GM21423 (cell line): ENCODE measurements at regions not wholly inside any gene's neighbourhood (a gene's known extent, or its start where the extent isn't known, plus 50 kb on each side); places are given as distances from the start of the nearest gene placed in this dataset.

ENCODE experiments used
- ATAC-seq: cut with Tn5 transposase; IDR thresholded peaks from one replicate; pipeline ENCODE4 v1.9.1; 2021; ENCODE audit warnings: mild to moderate bottlenecking, moderate library complexity; ENCODE audit not compliant: unreplicated experiment

- no peak for ATAC-seq
Measured at GRCh38 chr6:8578006-8578405, 142.7 kb upstream of the SLC35B3 start.

- ATAC-seq, result no peak
Measured at GRCh38 chr6:8574749-8575468, 139.6 kb upstream of the SLC35B3 start.

- no peak for ATAC-seq
Measured at GRCh38 chr6:8574311-8574710, 139.0 kb upstream of the SLC35B3 start.

- no peak for ATAC-seq
Measured at GRCh38 chr6:8570256-8570920, 135.0 kb upstream of the SLC35B3 start.

- no peak for ATAC-seq
Measured at GRCh38 chr6:8562125-8562524, 126.8 kb upstream of the SLC35B3 start.

- no peak for ATAC-seq
Measured at GRCh38 chr6:8558953-8559352, 123.6 kb upstream of the SLC35B3 start.

GRCh38 chr6:8557014-8557748 is 121.8 kb upstream of the SLC35B3 start:
- no peak for ATAC-seq

- no peak for ATAC-seq
Measured at GRCh38 chr6:8556370-8557013, 121.1 kb upstream of the SLC35B3 start.

- no peak for ATAC-seq
Measured at GRCh38 chr6:8551993-8552392, 116.6 kb upstream of the SLC35B3 start.

- no peak for ATAC-seq
Measured at GRCh38 chr6:8551386-8551785, 116.0 kb upstream of the SLC35B3 start.

- no peak for ATAC-seq
Measured at GRCh38 chr6:8549074-8549790, 113.9 kb upstream of the SLC35B3 start.

GRCh38 chr6:8546496-8546895 is 111.2 kb upstream of the SLC35B3 start:
- ATAC-seq, result no peak

GRCh38 chr6:8545336-8545735 is 110.0 kb upstream of the SLC35B3 start:
- ATAC-seq, result no peak

- ATAC-seq, result no peak
Measured at GRCh38 chr6:8543714-8544113, 108.4 kb upstream of the SLC35B3 start.

GRCh38 chr6:8539453-8539852 is 104.1 kb upstream of the SLC35B3 start:
- no peak for ATAC-seq

GRCh38 chr6:8536122-8536521 is 100.8 kb upstream of the SLC35B3 start:
- ATAC-seq, result no peak

- no peak for ATAC-seq
Measured at GRCh38 chr6:8535519-8535918, 100.2 kb upstream of the SLC35B3 start.

- ATAC-seq, result no peak
Measured at GRCh38 chr6:8530785-8531435, 95.6 kb upstream of the SLC35B3 start.

GRCh38 chr6:8529250-8529649 is 93.9 kb upstream of the SLC35B3 start:
- ATAC-seq, result no peak

GRCh38 chr6:8527818-8528217 is 92.5 kb upstream of the SLC35B3 start:
- no peak for ATAC-seq
